ENCODE measurements at regions not wholly inside any gene's neighbourhood (a gene's known extent, or its start where the extent isn't known, plus 50 kb on each side); places are given as distances from the start of the nearest gene placed in this dataset.

DNA sequence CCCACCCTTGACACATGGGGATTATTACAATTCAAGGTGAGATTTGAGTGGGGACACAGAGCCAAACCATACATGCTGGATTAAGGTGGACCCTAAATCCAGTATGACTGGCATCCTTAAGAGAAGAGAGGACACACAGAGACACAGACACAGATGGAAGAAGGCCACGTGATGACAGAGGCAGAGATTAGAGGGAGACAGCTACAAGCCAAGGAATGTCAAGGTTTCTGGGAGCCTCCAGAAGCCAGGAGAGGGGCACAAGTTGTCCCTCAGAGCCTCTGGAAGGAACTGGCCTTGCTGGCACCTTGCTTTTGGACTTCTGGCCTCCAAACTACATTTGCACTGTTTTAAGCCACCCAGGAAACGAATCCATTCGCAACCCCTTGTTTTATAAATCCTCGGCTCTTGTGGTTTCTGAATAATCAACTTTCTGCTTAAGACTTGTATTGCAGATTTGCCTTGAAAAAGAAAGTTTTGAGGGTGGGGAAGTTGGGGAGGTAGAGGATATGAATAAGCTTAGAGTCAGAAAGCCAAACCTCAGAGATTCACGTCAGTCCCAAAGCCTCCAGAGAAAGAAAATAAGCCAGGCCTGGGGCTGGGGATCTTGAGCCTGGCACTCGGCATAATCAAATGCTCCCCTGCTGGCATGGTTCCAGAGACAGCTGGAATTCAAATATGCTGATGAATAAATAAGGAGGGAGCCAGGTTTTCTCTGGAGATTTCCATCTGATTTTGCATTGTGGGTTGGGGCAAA is 224.2 kb upstream of the PWP1 start:
- no peak for TF ChIP-seq CTCF (tag by site-specific recombination; IDR thresholded peaks at IDR 0.05)
- TF ChIP-seq ZEB2 (tag by site-specific recombination; IDR thresholded peaks at IDR 0.05), result no peak
- TF ChIP-seq, protein P1, sequence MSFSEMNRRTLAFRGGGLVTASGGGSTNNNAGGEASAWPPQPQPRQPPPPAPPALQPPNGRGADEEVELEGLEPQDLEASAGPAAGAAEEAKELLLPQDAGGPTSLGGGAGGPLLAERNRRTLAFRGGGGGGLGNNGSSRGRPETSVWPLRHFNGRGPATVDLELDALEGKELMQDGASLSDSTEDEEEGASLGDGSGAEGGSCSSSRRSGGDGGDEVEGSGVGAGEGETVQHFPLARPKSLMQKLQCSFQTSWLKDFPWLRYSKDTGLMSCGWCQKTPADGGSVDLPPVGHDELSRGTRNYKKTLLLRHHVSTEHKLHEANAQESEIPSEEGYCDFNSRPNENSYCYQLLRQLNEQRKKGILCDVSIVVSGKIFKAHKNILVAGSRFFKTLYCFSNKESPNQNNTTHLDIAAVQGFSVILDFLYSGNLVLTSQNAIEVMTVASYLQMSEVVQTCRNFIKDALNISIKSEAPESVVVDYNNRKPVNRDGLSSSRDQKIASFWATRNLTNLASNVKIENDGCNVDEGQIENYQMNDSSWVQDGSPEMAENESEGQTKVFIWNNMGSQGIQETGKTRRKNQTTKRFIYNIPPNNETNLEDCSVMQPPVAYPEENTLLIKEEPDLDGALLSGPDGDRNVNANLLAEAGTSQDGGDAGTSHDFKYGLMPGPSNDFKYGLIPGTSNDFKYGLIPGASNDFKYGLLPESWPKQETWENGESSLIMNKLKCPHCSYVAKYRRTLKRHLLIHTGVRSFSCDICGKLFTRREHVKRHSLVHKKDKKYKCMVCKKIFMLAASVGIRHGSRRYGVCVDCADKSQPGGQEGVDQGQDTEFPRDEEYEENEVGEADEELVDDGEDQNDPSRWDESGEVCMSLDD (tag by site-specific recombination; IDR thresholded peaks at IDR 0.05), result no peak
- no peak for TF ChIP-seq ZNF660 (tag by site-specific recombination; IDR thresholded peaks at IDR 0.05)
- TF ChIP-seq, protein P2, sequence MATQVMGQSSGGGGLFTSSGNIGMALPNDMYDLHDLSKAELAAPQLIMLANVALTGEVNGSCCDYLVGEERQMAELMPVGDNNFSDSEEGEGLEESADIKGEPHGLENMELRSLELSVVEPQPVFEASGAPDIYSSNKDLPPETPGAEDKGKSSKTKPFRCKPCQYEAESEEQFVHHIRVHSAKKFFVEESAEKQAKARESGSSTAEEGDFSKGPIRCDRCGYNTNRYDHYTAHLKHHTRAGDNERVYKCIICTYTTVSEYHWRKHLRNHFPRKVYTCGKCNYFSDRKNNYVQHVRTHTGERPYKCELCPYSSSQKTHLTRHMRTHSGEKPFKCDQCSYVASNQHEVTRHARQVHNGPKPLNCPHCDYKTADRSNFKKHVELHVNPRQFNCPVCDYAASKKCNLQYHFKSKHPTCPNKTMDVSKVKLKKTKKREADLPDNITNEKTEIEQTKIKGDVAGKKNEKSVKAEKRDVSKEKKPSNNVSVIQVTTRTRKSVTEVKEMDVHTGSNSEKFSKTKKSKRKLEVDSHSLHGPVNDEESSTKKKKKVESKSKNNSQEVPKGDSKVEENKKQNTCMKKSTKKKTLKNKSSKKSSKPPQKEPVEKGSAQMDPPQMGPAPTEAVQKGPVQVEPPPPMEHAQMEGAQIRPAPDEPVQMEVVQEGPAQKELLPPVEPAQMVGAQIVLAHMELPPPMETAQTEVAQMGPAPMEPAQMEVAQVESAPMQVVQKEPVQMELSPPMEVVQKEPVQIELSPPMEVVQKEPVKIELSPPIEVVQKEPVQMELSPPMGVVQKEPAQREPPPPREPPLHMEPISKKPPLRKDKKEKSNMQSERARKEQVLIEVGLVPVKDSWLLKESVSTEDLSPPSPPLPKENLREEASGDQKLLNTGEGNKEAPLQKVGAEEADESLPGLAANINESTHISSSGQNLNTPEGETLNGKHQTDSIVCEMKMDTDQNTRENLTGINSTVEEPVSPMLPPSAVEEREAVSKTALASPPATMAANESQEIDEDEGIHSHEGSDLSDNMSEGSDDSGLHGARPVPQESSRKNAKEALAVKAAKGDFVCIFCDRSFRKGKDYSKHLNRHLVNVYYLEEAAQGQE (tag by site-specific recombination; IDR thresholded peaks at IDR 0.05), result no peak
- no peak for TF ChIP-seq ZNF121 (tag by site-specific recombination; IDR thresholded peaks at IDR 0.05)
- TF ChIP-seq, protein P3, sequence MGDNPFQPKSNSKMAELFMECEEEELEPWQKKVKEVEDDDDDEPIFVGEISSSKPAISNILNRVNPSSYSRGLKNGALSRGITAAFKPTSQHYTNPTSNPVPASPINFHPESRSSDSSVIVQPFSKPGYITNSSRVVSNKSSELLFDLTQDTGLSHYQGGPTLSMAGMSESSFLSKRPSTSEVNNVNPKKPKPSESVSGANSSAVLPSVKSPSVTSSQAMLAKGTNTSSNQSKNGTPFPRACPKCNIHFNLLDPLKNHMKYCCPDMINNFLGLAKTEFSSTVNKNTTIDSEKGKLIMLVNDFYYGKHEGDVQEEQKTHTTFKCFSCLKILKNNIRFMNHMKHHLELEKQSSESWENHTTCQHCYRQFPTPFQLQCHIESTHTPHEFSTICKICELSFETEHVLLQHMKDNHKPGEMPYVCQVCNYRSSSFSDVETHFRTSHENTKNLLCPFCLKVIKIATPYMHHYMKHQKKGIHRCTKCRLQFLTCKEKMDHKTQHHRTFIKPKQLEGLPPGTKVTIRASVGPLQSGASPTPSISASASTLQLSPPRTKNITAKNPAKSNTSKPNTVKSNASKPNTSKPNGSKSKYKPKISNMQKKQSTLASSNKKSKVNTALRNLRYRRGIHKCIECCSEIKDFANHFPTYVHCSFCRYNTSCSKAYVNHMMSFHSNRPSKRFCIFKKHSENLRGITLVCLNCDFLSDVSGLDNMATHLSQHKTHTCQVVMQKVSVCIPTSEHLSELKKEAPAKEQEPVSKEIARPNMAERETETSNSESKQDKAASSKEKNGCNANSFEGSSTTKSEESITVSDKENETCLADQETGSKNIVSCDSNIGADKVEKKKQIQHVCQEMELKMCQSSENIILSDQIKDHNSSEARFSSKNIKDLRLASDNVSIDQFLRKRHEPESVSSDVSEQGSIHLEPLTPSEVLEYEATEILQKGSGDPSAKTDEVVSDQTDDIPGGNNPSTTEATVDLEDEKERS (tag by site-specific recombination; IDR thresholded peaks at IDR 0.05), result no peak
